ENCODE measurements at regions not wholly inside any gene's neighbourhood (a gene's known extent, or its start where the extent isn't known, plus 50 kb on each side); places are given as distances from the start of the nearest gene placed in this dataset.

- H3K27ac ChIP-seq (ENCODE audit: poor library complexity, severe bottlenecking), result no peak overlapping the region
- H3K27me3 ChIP-seq (ENCODE audit: insufficient read depth, poor library complexity, severe bottlenecking), result no peaks in the 10 kb centered on the region
- no peaks in the 10 kb centered on the region for H3K36me3 ChIP-seq (ENCODE audit: low read depth)
- DNase-seq (ENCODE audit: low spot score), result no peak
- no peak overlapping the region for H3K4me3 ChIP-seq (ENCODE audit: severe bottlenecking)
- H3K9me3 ChIP-seq (ENCODE audit: severe bottlenecking), result no peaks in the 10 kb centered on the region
- H3K4me1 ChIP-seq (ENCODE audit: insufficient read depth, poor library complexity, severe bottlenecking), result peaks cover 5% of the 10 kb centered on the region
- no peak for ATAC-seq (ENCODE audit: low read depth)
- TF ChIP-seq CTCF (IDR thresholded peaks at IDR 0.05; ENCODE audit: poor library complexity, severe bottlenecking), result no peak
Observed at GRCh38 chr12:42683266-42683665, 93.7 kb upstream of the PRICKLE1 start.

- no peaks in the 10 kb centered on the region for H3K9me3 ChIP-seq (ENCODE audit: severe bottlenecking)
- H3K4me1 ChIP-seq (ENCODE audit: insufficient read depth, poor library complexity, severe bottlenecking), result peaks cover 3% of the 10 kb centered on the region
- TF ChIP-seq CTCF (IDR thresholded peaks at IDR 0.05; ENCODE audit: poor library complexity, severe bottlenecking), result no peak
- H3K36me3 ChIP-seq (ENCODE audit: low read depth), result no peaks in the 10 kb centered on the region
- DNase-seq (ENCODE audit: low spot score) (no peak), ATAC-seq (ENCODE audit: low read depth) (no peak)
- H3K27me3 ChIP-seq (ENCODE audit: insufficient read depth, poor library complexity, severe bottlenecking), result no peaks in the 10 kb centered on the region
- no peak overlapping the region for H3K4me3 ChIP-seq (ENCODE audit: severe bottlenecking)
- no peak overlapping the region for H3K27ac ChIP-seq (ENCODE audit: poor library complexity, severe bottlenecking)
Observed at GRCh38 chr12:42679466-42679865, 89.9 kb upstream of the PRICKLE1 start.

- Histone ChIP-seq H3K36me3 (ENCODE audit: low read depth) (no peaks in the 10 kb centered on the region), H3K27ac (ENCODE audit: poor library complexity, severe bottlenecking) (no peak overlapping the region), H3K27me3 (ENCODE audit: insufficient read depth, poor library complexity, severe bottlenecking) (no peaks in the 10 kb centered on the region), H3K4me3 (ENCODE audit: severe bottlenecking) (no peak overlapping the region), H3K4me1 (ENCODE audit: insufficient read depth, poor library complexity, severe bottlenecking) (no peaks in the 10 kb centered on the region), H3K9me3 (ENCODE audit: severe bottlenecking) (no peaks in the 10 kb centered on the region)
- no peak for DNase-seq (ENCODE audit: low spot score)
- no peak for TF ChIP-seq CTCF (IDR thresholded peaks at IDR 0.05; ENCODE audit: poor library complexity, severe bottlenecking)
- ATAC-seq (ENCODE audit: low read depth), result no peak
Observed at GRCh38 chr12:42677461-42677860, 87.9 kb upstream of the PRICKLE1 start.

- no peak for DNase-seq (ENCODE audit: low spot score)
- Histone ChIP-seq H3K36me3 (ENCODE audit: low read depth) (no peaks in the 10 kb centered on the region), H3K4me3 (ENCODE audit: severe bottlenecking) (no peak overlapping the region), H3K4me1 (ENCODE audit: insufficient read depth, poor library complexity, severe bottlenecking) (no peaks in the 10 kb centered on the region), H3K9me3 (ENCODE audit: severe bottlenecking) (no peaks in the 10 kb centered on the region), H3K27ac (ENCODE audit: poor library complexity, severe bottlenecking) (no peak overlapping the region), H3K27me3 (ENCODE audit: insufficient read depth, poor library complexity, severe bottlenecking) (no peaks in the 10 kb centered on the region)
- TF ChIP-seq CTCF (IDR thresholded peaks at IDR 0.05; ENCODE audit: poor library complexity, severe bottlenecking), result no peak
- ATAC-seq (ENCODE audit: low read depth), result no peak
Observed at GRCh38 chr12:42673535-42673934, 84.0 kb upstream of the PRICKLE1 start.

- DNase-seq (ENCODE audit: low spot score) (no peak), ATAC-seq (ENCODE audit: low read depth) (no peak)
- H3K4me1 ChIP-seq (ENCODE audit: insufficient read depth, poor library complexity, severe bottlenecking), result no peaks in the 10 kb centered on the region
- H3K9me3 ChIP-seq (ENCODE audit: severe bottlenecking), result no peaks in the 10 kb centered on the region
- TF ChIP-seq CTCF (IDR thresholded peaks at IDR 0.05; ENCODE audit: poor library complexity, severe bottlenecking), result no peak
- no peaks in the 10 kb centered on the region for H3K36me3 ChIP-seq (ENCODE audit: low read depth)
- no peak overlapping the region for H3K4me3 ChIP-seq (ENCODE audit: severe bottlenecking)
- H3K27ac ChIP-seq (ENCODE audit: poor library complexity, severe bottlenecking), result no peak overlapping the region
- no peaks in the 10 kb centered on the region for H3K27me3 ChIP-seq (ENCODE audit: insufficient read depth, poor library complexity, severe bottlenecking)
Observed at GRCh38 chr12:42670719-42671118, 81.2 kb upstream of the PRICKLE1 start.
